BLaER1 treated with 17β-estradiol and CSF1 and Interleukin-3, amounts not matched to agents 10 nM and 100 nM (cell line): ENCODE measurements at regions not wholly inside any gene's neighbourhood (a gene's known extent, or its start where the extent isn't known, plus 50 kb on each side); places are given as distances from the start of the nearest gene placed in this dataset.

Source experiments
- H3K27ac ChIP-seq, 11 experiments: shearing (Covaris generic); formaldehyde crosslinking; 2 replicates each; pipeline ENCODE4 v1.8.1; 2022
- H3K27me3 ChIP-seq, 11 experiments: shearing (Covaris generic); formaldehyde crosslinking; 2 replicates each; pipeline ENCODE4 v1.8.1; 2022
- H3K36me3 ChIP-seq, 11 experiments: shearing (Covaris generic); formaldehyde crosslinking; 2 replicates each; pipeline ENCODE4 v1.8.1; 2022
- H3K4me1 ChIP-seq, 10 experiments: shearing (Covaris generic); formaldehyde crosslinking; 2 replicates each; pipeline ENCODE4 v1.8.1; 2022
- H3K4me2 ChIP-seq, 11 experiments: shearing (Covaris generic); formaldehyde crosslinking; 2 replicates each; pipeline ENCODE4 v1.8.1; 2022
- H3K4me3 ChIP-seq, 10 experiments: shearing (Covaris generic); formaldehyde crosslinking; 2 replicates each; pipeline ENCODE4 v1.8.1; 2022
- H3K9ac ChIP-seq, 11 experiments: shearing (Covaris generic); formaldehyde crosslinking; 2 replicates each; pipeline ENCODE4 v1.8.1; 2022
- H3K9me3 ChIP-seq, 11 experiments: shearing (Covaris generic); formaldehyde crosslinking; replicated peaks in 1 of 11; 2 replicates each; pipeline ENCODE4 v1.8.1; 2022
- H4K20me1 ChIP-seq, 11 experiments: shearing (Covaris generic); formaldehyde crosslinking; 2 replicates each; pipeline ENCODE4 v1.8.1; 2022
- Cebpa-rat ChIP-seq, 11 experiments: shearing (Covaris generic); IDR thresholded peaks; 2 replicates each; pipeline ENCODE4 v1.8.1; 2022

DNA sequence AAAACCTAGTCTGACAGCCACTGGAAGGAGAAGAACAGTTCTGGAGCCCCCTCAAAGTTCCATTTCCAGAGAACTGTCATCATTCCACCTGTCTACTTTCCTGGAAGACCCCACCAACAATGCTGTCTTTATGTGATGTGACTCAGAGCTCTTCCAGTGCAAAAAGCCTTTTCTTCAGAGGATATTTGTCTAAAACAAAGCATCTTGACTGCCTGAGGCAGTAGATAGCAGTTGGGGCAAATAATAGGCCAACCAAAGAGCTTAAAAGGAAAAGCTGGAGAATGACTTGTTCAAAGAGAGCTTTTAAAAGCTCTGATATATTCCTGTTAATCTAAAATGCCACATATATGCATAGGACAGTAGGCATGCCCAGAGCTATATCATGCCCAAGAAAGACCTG lies 62.6 kb downstream of the MIS18A start:
- no peaks in the 10 kb centered on the region for H3K36me3 ChIP-seq
- no peak overlapping the region for H3K4me2 ChIP-seq
- H3K4me1 ChIP-seq: no peaks in the 10 kb centered on the region
- H3K9ac ChIP-seq: no peak overlapping the region
- TF ChIP-seq Cebpa-rat (IDR thresholded peaks at IDR 0.05): no peak
- H3K27ac ChIP-seq: no peak overlapping the region
- H3K9me3 ChIP-seq: peaks cover 0 to 26% (median 13%) of the 10 kb centered on the region in 11 experiments; a peak in 10 of 22 replicates
- H3K4me3 ChIP-seq: no peak overlapping the region
- no peaks in the 10 kb centered on the region for H4K20me1 ChIP-seq
- H3K27me3 ChIP-seq: no peaks in the 10 kb centered on the region

DNA sequence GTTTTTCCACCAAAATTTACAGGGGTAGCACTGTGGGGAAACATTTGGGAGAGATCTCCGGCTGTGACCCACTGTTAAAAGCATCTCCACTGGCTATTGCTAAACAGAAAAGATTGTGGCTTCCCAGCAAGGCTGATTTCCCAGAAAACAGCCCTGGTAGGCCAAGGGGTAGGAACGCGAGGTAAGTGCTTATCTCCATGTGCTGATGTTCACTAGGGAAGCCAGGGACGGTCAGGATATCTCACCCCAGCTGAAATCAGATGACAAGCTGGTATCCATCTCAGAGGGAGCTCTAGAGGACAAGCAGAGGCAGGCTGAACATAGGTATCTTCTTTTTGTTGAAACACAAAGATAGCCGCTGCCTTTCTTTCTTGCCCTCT lies 63.6 kb downstream of the MIS18A start:
- no peak overlapping the region for H3K4me2 ChIP-seq

DNA sequence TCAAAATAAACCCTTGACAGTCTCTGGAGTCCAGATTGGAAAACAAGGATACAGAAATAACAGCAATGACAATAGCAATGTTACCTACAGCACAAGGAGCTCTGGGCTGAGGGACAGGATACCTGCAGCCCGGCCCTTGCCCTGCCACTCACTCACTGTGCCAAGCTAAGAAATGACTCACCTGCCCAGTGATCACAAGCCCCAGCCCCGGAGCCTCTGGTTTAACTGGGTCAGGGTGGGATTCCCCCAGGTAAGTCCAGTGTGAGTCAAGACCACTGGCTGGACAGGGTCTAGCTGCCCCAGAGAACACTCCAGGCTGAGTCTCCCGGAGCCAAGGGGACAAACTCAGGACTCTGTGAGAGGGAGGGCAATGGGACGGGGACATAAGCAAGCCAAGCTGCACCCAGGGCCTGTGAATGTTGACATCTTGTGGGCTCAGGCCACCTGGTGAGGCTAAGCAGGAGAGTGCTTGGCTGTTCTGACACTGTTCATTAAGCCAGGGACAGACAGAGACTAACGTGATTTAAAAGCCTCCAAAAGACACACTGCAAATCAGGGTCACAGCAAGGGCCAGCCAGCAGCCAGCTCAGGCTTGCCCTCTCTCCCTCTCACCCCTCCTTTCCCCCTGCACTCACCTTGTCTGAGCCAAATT lies 64.1 kb downstream of the MIS18A start:
- no peak for TF ChIP-seq Cebpa-rat (IDR thresholded peaks at IDR 0.05)
- Histone ChIP-seq H3K4me1 (no peaks in the 10 kb centered on the region), H3K27ac (no peak overlapping the region), H4K20me1 (no peaks in the 10 kb centered on the region), H3K36me3 (no peaks in the 10 kb centered on the region), H3K4me2 (no peak overlapping the region), H3K9me3 (peaks cover 0 to 20% (median 5%) of the 10 kb centered on the region in 11 experiments; a peak in 8 of 22 replicates), H3K9ac (no peak overlapping the region), H3K4me3 (no peak overlapping the region), H3K27me3 (no peaks in the 10 kb centered on the region)

More for the DNA sequence above, 63.6 kb downstream of the MIS18A start:
- Histone ChIP-seq H3K27ac (no peak overlapping the region), H3K4me1 (no peaks in the 10 kb centered on the region), H3K36me3 (no peaks in the 10 kb centered on the region), H3K9me3 (peaks cover 0 to 21% (median 9%) of the 10 kb centered on the region in 11 experiments; a peak in 9 of 22 replicates), H3K27me3 (no peaks in the 10 kb centered on the region), H3K9ac (no peak overlapping the region), H4K20me1 (no peaks in the 10 kb centered on the region), H3K4me3 (no peak overlapping the region)
- TF ChIP-seq Cebpa-rat (IDR thresholded peaks at IDR 0.05): no peak

DNA sequence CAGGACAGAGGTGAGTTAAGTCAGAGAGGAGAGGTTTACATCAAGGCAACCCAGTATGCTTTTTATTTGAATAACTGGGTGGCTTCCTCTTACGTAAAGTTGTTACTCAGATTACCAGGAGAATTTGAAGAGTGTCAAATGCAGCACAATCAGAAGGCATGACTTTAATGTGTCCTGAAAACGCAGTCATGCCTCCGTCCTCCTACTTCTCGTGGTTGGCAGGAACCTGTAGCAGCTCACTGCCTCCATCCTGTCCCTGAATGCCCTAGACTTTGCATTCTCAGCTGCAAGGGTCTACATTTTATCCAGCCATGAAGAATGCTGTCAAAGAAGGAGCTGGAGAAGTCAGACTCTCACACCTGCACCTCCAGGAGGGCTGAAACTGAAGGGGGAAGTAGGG lies 66.7 kb downstream of the MIS18A start:
- no peaks in the 10 kb centered on the region for H3K4me1 ChIP-seq
- no peak overlapping the region for H3K9ac ChIP-seq
- TF ChIP-seq Cebpa-rat (IDR thresholded peaks at IDR 0.05): no peak
- no peak overlapping the region for H3K4me2 ChIP-seq
- no peak overlapping the region for H3K4me3 ChIP-seq
- H3K36me3 ChIP-seq: no peaks in the 10 kb centered on the region
- H3K9me3 ChIP-seq: peaks cover 0 to 23% (median 0%) of the 10 kb centered on the region in 11 experiments; a peak in 6 of 22 replicates
- no peak overlapping the region for H3K27ac ChIP-seq
- H4K20me1 ChIP-seq: no peaks in the 10 kb centered on the region
- no peaks in the 10 kb centered on the region for H3K27me3 ChIP-seq

DNA sequence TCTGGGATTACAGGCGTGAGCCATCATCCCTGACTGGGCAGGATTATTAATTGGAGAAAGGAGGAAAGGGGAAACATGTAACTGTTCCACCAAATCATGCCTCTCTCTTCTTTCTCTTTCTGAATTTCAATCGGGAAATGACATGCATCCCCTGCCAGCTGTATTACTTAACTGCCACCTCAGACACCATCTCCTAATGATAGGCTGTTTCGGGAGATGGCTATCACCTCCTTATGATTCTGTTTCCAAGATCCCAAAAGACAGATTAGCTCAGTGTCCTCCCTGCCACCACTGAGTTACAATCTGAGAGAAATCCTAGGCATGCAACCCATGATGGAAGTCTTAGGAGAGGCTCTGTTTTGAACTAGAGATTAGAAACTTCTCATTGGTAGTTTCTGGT lies 67.5 kb downstream of the MIS18A start:
- no peaks in the 10 kb centered on the region for H3K27me3 ChIP-seq
- H3K36me3 ChIP-seq: no peaks in the 10 kb centered on the region
- H3K9me3 ChIP-seq: peaks cover 0 to 23% (median 0%) of the 10 kb centered on the region in 11 experiments; a peak in 6 of 22 replicates
- TF ChIP-seq Cebpa-rat (IDR thresholded peaks at IDR 0.05): no peak
- no peaks in the 10 kb centered on the region for H4K20me1 ChIP-seq
- H3K4me2 ChIP-seq: no peak overlapping the region
- no peak overlapping the region for H3K4me3 ChIP-seq
- H3K4me1 ChIP-seq: no peaks in the 10 kb centered on the region
- H3K9ac ChIP-seq: no peak overlapping the region
- no peak overlapping the region for H3K27ac ChIP-seq

DNA sequence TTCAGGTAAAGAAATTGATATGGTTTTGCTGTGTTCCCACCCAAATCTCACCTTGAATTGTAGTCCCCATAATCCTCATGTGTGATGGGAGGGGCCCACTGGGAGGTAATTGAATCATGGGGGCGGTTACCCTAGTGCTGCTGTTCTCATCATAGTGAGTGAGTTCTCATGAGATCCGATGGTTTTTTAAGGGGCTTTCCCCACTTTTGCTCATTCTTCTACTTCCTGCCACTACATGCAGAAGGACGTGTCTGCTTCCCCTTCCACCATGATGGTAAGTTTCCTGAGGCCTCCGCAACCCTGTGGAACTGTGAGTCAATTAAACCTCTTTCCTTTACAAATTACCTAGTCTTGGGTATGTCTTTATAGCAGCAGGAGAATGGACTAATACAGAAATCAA lies 69.3 kb downstream of the MIS18A start:
- H3K36me3 ChIP-seq: no peaks in the 10 kb centered on the region
- H3K9ac ChIP-seq: no peak overlapping the region
- no peaks in the 10 kb centered on the region for H4K20me1 ChIP-seq
- no peaks in the 10 kb centered on the region for H3K4me1 ChIP-seq
- no peak overlapping the region for H3K4me3 ChIP-seq
- no peak overlapping the region for H3K27ac ChIP-seq
- H3K9me3 ChIP-seq: peaks cover 0 to 30% (median 3%) of the 10 kb centered on the region in 11 experiments; a peak in 13 of 22 replicates
- H3K4me2 ChIP-seq: no peak overlapping the region
- H3K27me3 ChIP-seq: no peaks in the 10 kb centered on the region
- TF ChIP-seq Cebpa-rat (IDR thresholded peaks at IDR 0.05): no peak

DNA sequence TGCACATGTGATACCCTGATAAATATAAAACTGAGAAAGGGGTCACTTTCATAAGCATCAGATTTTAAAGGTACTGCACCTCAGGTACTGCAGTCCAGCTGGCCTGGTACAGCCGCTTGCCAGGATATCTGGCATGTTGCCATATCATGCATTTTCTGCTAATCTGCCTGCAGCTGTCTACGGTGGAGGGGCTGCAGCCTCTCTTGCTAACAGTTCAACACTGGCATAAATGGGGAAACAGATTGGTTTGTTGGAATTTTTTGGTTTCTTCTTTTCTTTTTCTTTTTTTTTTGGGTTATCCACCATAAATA lies 71.5 kb downstream of the MIS18A start:
- Histone ChIP-seq H3K4me1 (no peaks in the 10 kb centered on the region), H3K9me3 (peaks cover 0 to 26% (median 8%) of the 10 kb centered on the region in 11 experiments; a peak in 13 of 22 replicates), H3K27me3 (no peaks in the 10 kb centered on the region), H4K20me1 (no peaks in the 10 kb centered on the region), H3K9ac (no peak overlapping the region), H3K36me3 (no peaks in the 10 kb centered on the region), H3K4me3 (no peak overlapping the region), H3K27ac (no peak overlapping the region), H3K4me2 (no peak overlapping the region)
- TF ChIP-seq Cebpa-rat (IDR thresholded peaks at IDR 0.05): no peak

DNA sequence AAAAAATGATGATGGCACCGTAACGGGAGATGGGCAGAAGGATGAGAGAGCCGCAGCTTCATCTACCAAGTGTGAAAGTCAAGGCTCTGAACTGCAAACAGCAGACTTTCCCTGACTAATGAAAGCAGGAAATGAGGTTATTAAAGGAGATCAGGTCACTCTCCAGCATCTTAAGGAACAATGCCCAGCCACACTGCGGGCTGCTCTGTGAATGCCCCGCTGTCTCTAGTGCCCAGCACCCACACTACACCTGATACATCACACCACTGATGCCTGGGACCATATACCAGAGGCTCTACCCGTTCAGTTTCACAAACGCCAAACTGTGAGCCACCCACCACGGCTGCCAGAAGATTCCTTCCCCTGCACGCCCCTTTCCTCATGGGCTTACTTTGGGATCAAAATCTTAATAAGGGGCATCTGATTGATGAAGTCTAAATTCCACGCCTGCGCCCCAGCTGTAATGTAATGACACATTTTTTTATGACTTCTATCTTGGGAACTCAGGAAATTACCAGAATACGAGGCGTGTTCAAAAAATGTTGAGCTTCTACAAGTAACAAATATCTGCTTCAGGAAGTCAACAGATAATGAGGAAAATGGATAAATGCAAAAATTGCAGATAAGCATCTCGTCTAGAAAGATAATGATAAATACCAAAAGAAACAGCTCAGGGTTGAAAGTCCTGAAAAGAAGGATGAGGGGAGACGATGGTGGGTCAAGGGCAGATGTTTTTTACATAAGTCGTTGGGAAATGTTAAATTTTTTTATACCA lies 72.0 kb downstream of the MIS18A start:
- H3K9me3 ChIP-seq: peaks cover 0 to 26% (median 8%) of the 10 kb centered on the region in 11 experiments; a peak in 13 of 22 replicates
- no peaks in the 10 kb centered on the region for H4K20me1 ChIP-seq
- no peak overlapping the region for H3K4me2 ChIP-seq
- H3K27me3 ChIP-seq: no peaks in the 10 kb centered on the region
- no peak overlapping the region for H3K9ac ChIP-seq
- no peaks in the 10 kb centered on the region for H3K4me1 ChIP-seq
- no peak overlapping the region for H3K27ac ChIP-seq
- TF ChIP-seq Cebpa-rat (IDR thresholded peaks at IDR 0.05): no peak
- H3K4me3 ChIP-seq: no peak overlapping the region
- no peaks in the 10 kb centered on the region for H3K36me3 ChIP-seq

DNA sequence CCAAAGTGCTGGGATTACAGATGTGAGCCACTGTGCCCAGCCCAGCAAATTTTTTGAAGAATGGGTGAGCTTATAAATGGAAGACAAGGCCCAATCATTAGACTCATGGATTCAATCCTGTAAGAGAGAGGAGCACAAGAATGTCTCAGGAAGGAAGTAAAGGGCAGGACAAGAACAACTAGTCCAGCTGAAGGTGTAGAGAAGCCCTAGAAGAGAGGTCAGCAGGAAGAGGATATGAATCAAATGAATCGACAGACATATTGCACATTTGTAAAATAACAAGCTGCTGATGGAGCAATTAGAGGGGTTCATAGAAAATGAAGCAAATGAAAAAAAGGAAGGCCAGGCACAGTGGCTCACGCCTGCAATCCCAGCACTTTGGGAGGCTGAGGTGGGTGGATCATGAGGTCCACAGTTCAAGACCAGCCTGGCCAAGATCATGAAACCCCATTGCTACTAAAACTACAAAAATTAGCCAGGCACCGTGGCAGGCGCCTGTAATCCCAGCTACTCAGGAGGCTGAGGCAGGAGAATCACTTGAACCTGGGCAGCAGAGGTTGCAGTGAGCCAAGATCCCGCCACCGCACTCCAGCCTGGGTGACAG lies 74.9 kb downstream of the MIS18A start:
- H3K27ac ChIP-seq: no peak overlapping the region
- TF ChIP-seq Cebpa-rat (IDR thresholded peaks at IDR 0.05): no peak
- H3K36me3 ChIP-seq: no peaks in the 10 kb centered on the region
- H3K4me2 ChIP-seq: no peak overlapping the region
- peaks cover 0 to 18% (median 8%) of the 10 kb centered on the region in 11 experiments; a peak in 13 of 22 replicates for H3K9me3 ChIP-seq
- no peak overlapping the region for H3K4me3 ChIP-seq
- H3K27me3 ChIP-seq: no peaks in the 10 kb centered on the region
- no peaks in the 10 kb centered on the region for H3K4me1 ChIP-seq
- no peak overlapping the region for H3K9ac ChIP-seq
- H4K20me1 ChIP-seq: no peaks in the 10 kb centered on the region
